DMS153 (cell line): ENCODE measurements at regions not wholly inside any gene's neighbourhood (a gene's known extent, or its start where the extent isn't known, plus 50 kb on each side); places are given as distances from the start of the nearest gene placed in this dataset.
"Not testable (repeated sequence)": the region's sequence is repeated elsewhere in the genome, so short reads cannot be mapped to it uniquely, and the experiment has no call there.

Source experiments
- DNase-seq: peaks from one replicate; lab custom pipeline; 2025; lab: John Stamatoyannopoulos, UW

- no peak for DNase-seq
Observed at GRCh38 chr2:8344144-8345097, 337.4 kb upstream of the ID2 start.

- no peak for DNase-seq
Observed at GRCh38 chr2:8345200-8345599, 336.7 kb upstream of the ID2 start.

GRCh38 chr2:8346208-8346607 is 335.6 kb upstream of the ID2 start:
- DNase-seq, result no peak

- no peak for DNase-seq
Observed at GRCh38 chr2:8346706-8347430, 335.0 kb upstream of the ID2 start.

GRCh38 chr2:8348911-8349310 is 332.9 kb upstream of the ID2 start:
- DNase-seq, result not testable (repeated sequence)

- no peak for DNase-seq
Observed at GRCh38 chr2:8352296-8352695, 329.6 kb upstream of the ID2 start.

DNA sequence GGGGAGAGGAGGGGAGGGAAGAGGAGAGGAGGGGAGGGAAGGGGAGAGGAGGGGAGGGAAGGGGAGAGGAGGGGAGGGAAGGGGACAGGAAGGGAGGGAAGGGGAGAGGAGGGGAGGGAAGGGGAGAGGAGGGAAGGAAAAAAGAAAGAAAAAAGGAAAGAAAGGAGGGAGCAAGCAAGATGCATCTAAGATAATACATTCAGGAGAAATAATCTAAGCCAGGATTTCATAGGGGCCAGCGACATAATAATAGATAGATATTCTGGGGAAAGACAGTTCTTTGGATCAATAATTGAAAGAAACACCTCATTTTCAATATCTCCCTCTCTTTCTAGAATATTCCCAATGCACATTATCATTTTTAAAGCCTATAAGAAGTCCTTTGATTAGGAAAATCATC is 328.9 kb upstream of the ID2 start:
- no peak for DNase-seq

- no peak for DNase-seq
Observed at GRCh38 chr2:8355102-8355859, 326.6 kb upstream of the ID2 start.

DNA sequence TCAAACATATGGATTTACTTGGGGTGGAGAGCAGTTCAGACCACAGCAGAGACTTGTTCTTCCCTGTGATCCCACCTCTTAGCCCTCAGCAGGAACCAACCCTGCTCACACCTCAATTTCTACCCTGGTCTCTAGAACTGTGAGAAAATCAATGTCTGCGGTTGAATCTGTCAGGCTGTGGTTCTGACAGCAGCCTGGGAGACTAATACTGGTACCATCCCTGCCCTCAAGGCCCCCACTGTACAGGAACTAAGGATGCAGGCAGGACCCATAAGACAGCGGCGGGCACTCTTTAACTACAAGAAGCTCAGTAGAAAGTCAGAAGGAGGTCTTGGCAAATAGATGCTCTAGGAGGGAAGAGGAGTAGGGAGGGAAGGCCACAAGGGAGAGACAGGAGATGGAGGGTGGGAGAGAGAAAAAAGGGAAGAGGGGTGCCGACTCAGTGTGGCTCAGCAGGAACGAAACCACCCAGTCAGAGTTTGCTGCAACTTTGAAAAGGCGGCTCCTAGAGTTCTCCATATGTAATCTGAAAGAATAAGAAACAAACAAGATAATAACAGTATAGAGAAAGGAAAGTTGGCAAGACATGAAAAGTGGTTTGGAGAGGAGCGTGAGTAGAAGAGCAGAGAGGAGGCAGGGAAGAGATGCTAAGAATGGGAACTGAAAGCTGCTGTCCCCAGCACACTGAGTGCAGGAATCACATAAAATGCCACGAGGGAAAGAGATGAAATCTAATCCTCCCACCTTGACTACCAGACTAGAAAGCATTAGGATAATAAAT is 323.9 kb upstream of the ID2 start:
- DNase-seq, result no peak

- DNase-seq, result no peak
Observed at GRCh38 chr2:8361930-8362329, 319.9 kb upstream of the ID2 start.

DNA sequence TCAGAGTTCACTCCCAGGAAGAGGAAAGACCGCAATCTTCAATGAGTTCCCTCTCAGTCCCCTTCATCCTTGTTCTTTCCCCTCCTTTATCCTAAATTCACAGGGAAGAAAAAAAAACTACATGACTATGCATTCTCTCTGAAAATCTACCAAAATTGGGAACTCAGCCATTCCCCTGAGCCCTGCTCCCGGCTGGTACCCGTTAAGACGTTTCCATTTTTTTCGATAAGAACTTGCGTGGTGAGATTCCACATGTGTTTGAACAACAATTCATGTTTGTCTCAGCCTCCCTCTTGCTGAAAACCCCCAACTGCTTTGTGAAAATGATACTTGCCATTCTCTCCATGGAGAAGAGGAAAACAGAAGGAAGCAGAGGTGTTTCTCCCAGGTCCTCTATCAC is 318.7 kb upstream of the ID2 start:
- DNase-seq, result no peak

GRCh38 chr2:8364668-8365067 is 317.2 kb upstream of the ID2 start:
- no peak for DNase-seq

DNA sequence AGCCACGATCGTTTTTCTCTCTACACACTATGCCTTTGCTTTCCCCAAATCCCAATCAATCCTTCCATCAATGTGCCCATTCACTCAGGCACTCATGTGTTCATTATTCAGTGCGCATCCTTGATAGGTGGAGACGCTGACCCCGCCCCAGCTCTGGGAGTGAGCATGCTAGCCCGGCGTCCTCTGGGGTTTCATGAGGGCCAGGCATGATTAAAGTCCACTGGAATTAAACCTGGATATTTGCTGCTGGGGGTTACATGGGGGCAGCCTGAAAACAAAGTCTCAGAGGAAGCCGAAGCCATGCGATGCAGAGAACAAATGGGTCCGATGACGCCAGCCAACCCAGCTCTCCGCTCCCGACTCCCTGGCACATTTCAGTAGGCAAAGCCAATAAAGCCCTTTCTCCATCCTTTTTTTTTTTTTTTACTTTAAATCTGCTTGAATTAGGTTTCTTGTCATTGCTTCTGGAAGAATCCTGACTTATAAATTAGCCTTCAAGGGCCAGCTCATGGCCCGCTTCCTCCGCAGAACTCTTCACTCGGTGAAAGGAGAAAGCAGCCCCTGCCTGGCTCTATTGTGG is 316.4 kb upstream of the ID2 start:
- no peak for DNase-seq

GRCh38 chr2:8367833-8368232 is 314.0 kb upstream of the ID2 start:
- no peak for DNase-seq

GRCh38 chr2:8368463-8368862 is 313.4 kb upstream of the ID2 start:
- no peak for DNase-seq

- DNase-seq, result no peak
Observed at GRCh38 chr2:8369522-8369921, 312.3 kb upstream of the ID2 start.

- no peak for DNase-seq
Observed at GRCh38 chr2:8370258-8370802, 311.5 kb upstream of the ID2 start.

- DNase-seq, result no peak
Observed at GRCh38 chr2:8371653-8372052, 310.2 kb upstream of the ID2 start.

DNA sequence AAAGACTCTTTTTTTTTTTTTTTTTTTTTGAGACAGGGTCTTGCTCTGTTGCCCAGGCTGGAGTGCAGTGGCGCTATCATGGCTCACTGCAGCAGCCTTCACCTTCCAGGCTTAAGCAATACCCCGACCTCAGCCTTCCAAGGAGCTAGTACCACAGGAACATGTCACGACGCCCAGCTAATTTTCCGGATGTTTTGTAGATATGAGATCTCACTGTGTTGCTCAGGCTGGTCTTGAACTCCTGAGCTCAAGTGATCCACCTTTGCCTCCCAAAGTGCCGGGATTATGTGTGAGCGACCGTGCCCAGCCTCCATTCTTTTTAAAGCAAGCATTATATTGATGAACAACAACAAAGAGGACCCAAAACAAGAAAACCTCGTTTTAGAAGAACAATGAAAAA is 307.1 kb upstream of the ID2 start:
- no peak for DNase-seq

DNA sequence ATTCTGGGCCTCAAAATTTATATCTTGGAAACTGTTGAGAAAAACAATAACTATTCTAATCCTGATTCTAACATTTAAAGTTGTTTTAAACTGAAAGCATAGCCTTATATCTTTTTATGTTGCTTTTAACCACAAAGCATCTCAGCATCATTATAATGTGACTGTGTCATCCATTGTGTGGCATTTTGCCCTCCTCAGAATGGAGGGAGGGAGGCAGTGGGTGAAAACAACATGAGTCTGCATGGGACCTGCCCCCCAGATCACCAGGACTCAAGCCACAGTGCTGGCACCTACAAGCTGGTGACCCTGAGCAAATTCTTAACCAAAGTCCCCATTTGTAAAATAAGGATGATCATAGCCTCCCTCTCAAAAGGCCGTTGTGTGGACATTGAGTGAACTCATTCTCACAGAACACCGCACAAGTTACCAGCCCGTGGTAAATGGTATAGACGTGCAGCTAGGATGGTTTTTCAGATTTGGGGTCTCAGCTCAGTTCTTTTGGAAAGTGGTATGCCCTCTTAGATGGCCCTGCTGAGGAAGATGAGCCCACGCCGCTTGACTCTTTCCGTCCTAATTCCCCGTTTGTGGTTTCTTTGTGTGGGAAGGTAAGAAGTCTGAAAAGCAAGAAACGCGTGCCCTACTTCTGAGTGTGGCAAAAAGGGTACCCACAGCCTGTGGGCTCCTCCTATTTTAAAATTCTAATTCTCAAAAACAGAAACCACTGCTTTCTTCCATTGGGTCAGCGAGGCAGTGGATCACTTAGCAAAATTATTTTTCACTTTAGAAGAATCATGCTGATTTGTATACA is 305.0 kb upstream of the ID2 start:
- DNase-seq, result no peak
